Adrenal gland (tissue), 9 donors: ENCODE measurements at regions not wholly inside any gene's neighbourhood (a gene's known extent, or its start where the extent isn't known, plus 50 kb on each side); places are given as distances from the start of the nearest gene placed in this dataset.

Experiments used
- DNase-seq, 7 donors: peaks; one replicate each; pipeline ENCODE4 v3.0.0-alpha.2; 2019 to 2020
- H3K27ac ChIP-seq, 5 donors: fragments of 200-600 bp; sonication (generic) in 4 of 5; 1 replicate in 3 of 5; 2 replicates in 2 of 5; pipeline versions ENCODE4 v1.5.1 to v1.8.0; 2016 to 2020; ENCODE audit warnings: mild to moderate bottlenecking in 1 of 5
- H3K27me3 ChIP-seq: fragments of 200-600 bp; 2 replicates; pipeline ENCODE4 v1.8.0; 2021
- H3K36me3 ChIP-seq, 2 donors: fragments of 200-600 bp; replicated peaks in 1 of 2; 1 replicate in 1 of 2; 2 replicates in 1 of 2; pipeline versions ENCODE4 v1.5.1 to v1.8.0; 2018 to 2022
- H3K4me1 ChIP-seq, 2 donors: fragments of 200-600 bp; replicated peaks in 1 of 2; 1 replicate in 1 of 2; 2 replicates in 1 of 2; pipeline versions ENCODE4 v1.5.1 to v1.8.0; 2018 to 2021
- H3K4me3 ChIP-seq, 4 donors: fragments of 200-600 bp; sonication (generic) in 3 of 4; one replicate each; pipeline ENCODE4 v1.5.1; 2016 to 2018
- H3K9me3 ChIP-seq, 3 donors: fragments of 200-600 bp; sonication (generic) in 1 of 3; replicated peaks in 1 of 3; 1 replicate in 2 of 3; 2 replicates in 1 of 3; pipeline versions ENCODE4 v1.5.1 to v1.8.0; 2016 to 2021
- POLR2A ChIP-seq, 2 donors: fragments of 450-650 bp; IDR thresholded peaks; one replicate each; pipeline ENCODE4 v1.6.1; 2017; ENCODE audit warnings: antibody characterized with exemption in 2 of 2, mild to moderate bottlenecking in 2 of 2, moderate library complexity in 1 of 2
- WGBS, 4 donors: extraction: QIAGEN DNeasy Blood & Tissue Kit in 2 of 4; methylation state at CpG; one replicate each; pipeline versions ENCODE4 v1.1.5 to v1.1.7; 2013 to 2017; 5-methylcytosine and 5-hydroxymethylcytosine counted together
- intact Hi-C, 2 donors: fragments of 100-400 bp; cut with DNase I; formaldehyde crosslinking; loops; one replicate each; pipeline versions ENCODE4 v1.14.1 to v1.15.0; 2022 to 2023
- TF ChIP-seq, protein P1 (sequence below), 6 experiments: fragments of 450-650 bp in 4 of 6; fragments of 200-600 bp in 2 of 6; sonication (generic) in 1 of 6; IDR thresholded peaks; 1 replicate in 5 of 6; 2 replicates in 1 of 6; pipeline versions ENCODE4 v1.5.1 to v1.8.0; 2016 to 2021; ENCODE audit warnings: antibody characterized with exemption in 6 of 6, mild to moderate bottlenecking in 2 of 6, moderate library complexity in 1 of 6
- donor health status: healthy with polysubstance abuse.
- donor health status: Bipolar disorder and iron deficiency.
- donor health status: DM: yes; HTN: yes; CAD: no.
- donor health status: DM: no; HTN: no; CAD: no.
- donor health status: DM: no; HTN: no; CAD: no.

DNA sequence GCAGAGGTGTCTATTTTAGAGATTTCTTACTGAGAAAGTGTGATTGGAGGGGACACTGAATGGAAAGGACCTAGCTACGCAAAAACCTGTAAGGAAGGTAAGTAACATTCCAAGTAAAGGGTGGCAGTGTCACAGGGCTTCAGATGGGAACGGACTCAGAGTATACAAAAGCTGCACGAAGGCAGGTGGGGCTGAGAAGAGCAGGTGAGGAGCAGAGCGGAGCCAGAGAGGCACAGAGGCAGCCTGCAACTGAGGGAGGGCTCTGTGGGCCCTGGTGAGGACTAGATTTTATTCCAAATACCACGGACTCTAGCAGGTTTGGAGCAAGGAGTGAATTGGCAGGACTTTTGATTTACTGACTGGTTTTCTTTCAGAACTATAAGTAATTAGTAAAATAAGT, 331.3 kb upstream of the PKDCC start:
- H3K27me3 ChIP-seq = no peaks in the 10 kb centered on the region
- TF ChIP-seq POLR2A (IDR thresholded peaks at IDR 0.05) = no peak
- TF ChIP-seq, protein P1, sequence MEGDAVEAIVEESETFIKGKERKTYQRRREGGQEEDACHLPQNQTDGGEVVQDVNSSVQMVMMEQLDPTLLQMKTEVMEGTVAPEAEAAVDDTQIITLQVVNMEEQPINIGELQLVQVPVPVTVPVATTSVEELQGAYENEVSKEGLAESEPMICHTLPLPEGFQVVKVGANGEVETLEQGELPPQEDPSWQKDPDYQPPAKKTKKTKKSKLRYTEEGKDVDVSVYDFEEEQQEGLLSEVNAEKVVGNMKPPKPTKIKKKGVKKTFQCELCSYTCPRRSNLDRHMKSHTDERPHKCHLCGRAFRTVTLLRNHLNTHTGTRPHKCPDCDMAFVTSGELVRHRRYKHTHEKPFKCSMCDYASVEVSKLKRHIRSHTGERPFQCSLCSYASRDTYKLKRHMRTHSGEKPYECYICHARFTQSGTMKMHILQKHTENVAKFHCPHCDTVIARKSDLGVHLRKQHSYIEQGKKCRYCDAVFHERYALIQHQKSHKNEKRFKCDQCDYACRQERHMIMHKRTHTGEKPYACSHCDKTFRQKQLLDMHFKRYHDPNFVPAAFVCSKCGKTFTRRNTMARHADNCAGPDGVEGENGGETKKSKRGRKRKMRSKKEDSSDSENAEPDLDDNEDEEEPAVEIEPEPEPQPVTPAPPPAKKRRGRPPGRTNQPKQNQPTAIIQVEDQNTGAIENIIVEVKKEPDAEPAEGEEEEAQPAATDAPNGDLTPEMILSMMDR (IDR thresholded peaks at IDR 0.05) = no peak
- H3K4me1 ChIP-seq = peaks cover 0 to 27% of the 10 kb centered on the region in 2 donors
- intact Hi-C loops = no loop called here
- H3K4me3 ChIP-seq = no peak overlapping the region
- no peaks in the 10 kb centered on the region for H3K36me3 ChIP-seq
- H3K27ac ChIP-seq = peak overlapping the region in 2 of 5 donors; percentile 48 to 61
- no peak for DNase-seq
- no peaks in the 10 kb centered on the region for H3K9me3 ChIP-seq
- 92 to 97% (median 94%) methylated on average over 5 of the region's 5 CpGs for WGBS, 4 donors

DNA sequence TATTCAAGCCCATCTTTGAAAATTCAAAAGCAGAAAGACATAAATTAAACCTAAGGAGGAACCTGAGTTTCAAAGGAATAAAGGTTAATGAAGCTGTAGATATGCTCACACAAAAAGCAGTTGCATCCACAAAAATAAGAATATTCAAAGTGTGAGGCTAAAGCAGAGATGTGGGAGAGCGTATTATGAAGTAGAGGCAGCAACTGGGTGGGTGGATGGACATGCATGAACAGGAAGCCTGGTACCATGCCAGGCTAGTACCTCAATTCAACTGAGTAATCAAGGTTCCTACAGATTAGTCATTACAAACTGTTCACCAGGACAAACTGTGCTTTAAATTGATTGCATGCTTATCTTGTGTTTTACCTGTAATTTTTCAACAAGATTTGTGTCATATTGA, 330.0 kb upstream of the PKDCC start:
- Histone ChIP-seq H3K36me3 (no peaks in the 10 kb centered on the region), H3K27me3 (no peaks in the 10 kb centered on the region), H3K4me3 (no peak overlapping the region), H3K9me3 (no peaks in the 10 kb centered on the region), H3K4me1 (peaks cover 0 to 27% of the 10 kb centered on the region in 2 donors), H3K27ac (no peak overlapping the region)
- intact Hi-C loops = no loop called here
- TF ChIP-seq, protein P1 (IDR thresholded peaks at IDR 0.05) = no peak
- TF ChIP-seq POLR2A (IDR thresholded peaks at IDR 0.05) = no peak
- no peak for DNase-seq
- 90 to 100% (median 95%) methylated on average over 1 of the region's 1 CpG for WGBS, 4 donors

DNA sequence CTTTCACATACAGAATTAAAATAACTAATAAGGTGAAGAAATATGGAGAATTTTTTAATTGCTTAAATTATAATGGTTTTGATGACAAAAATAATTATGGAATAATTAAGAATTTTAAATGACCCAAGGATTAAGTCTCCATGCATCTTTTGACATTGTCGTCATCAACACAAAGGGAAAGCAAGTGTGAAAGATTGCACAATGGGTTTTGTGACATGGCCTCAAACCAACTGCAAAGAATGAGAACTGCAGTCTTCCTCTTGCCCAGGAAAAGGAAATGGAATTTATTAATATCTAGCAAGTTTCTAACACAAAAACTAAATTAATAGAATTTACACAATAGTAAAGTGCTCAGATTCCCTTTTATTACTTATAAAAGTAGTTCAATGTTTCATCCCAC, 329.1 kb upstream of the PKDCC start:
- 66 to 77% (median 73%) methylated on average over 1 of the region's 1 CpG for WGBS, 4 donors
- Histone ChIP-seq H3K36me3 (no peaks in the 10 kb centered on the region), H3K27ac (no peak overlapping the region), H3K4me3 (no peak overlapping the region), H3K9me3 (no peaks in the 10 kb centered on the region), H3K27me3 (no peaks in the 10 kb centered on the region), H3K4me1 (peaks cover 0 to 34% of the 10 kb centered on the region in 2 donors)
- TF ChIP-seq, protein P1 (IDR thresholded peaks at IDR 0.05) = no peak
- no peak for TF ChIP-seq POLR2A (IDR thresholded peaks at IDR 0.05)
- intact Hi-C loops = no loop called here
- no peak for DNase-seq

DNA sequence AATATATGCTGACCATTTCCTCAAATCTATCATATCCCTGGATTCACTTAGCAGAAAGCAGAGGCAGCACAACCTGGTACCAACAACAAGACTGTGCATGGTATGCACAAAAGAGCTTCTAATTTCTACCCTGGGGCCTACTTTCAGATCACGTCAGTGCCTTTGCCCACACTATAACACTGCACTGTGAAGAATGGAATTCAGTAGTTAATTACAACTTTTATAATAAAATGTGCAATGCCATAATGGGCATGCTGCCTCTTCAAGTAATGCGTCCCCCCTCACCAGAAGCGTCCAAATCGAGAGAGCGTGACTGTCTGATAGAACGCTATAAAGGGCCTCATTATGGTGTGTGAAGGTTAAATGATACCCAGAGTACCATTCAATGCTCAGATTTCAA, 328.1 kb upstream of the PKDCC start:
- H3K27me3 ChIP-seq = no peaks in the 10 kb centered on the region
- no peak for TF ChIP-seq POLR2A (IDR thresholded peaks at IDR 0.05)
- TF ChIP-seq, protein P1 (IDR thresholded peaks at IDR 0.05) = no peak
- 92 to 98% (median 95%) methylated on average over 6 of the region's 6 CpGs for WGBS, 4 donors

More for the DNA sequence above, 328.1 kb upstream of the PKDCC start:
- DNase-seq = no peak
- intact Hi-C loops = no loop called here
- H3K36me3 ChIP-seq = no peaks in the 10 kb centered on the region
- H3K4me1 ChIP-seq = peaks cover 0 to 35% of the 10 kb centered on the region in 2 donors
- H3K9me3 ChIP-seq = no peaks in the 10 kb centered on the region
- no peak overlapping the region for H3K4me3 ChIP-seq
- H3K27ac ChIP-seq = peak overlapping the region in 1 of 5 donors; percentile 22
